PC-9 (cell line): ENCODE measurements at regions not wholly inside any gene's neighbourhood (a gene's known extent, or its start where the extent isn't known, plus 50 kb on each side); places are given as distances from the start of the nearest gene placed in this dataset.

Experiments used
- CTCF ChIP-seq: fragments of 200-600 bp; sonication (generic); conservative IDR thresholded peaks from 2 replicates; pipeline ENCODE4 v1.6.1; 2017; ENCODE audit warnings: mixed run types, antibody characterized with exemption, mild to moderate bottlenecking, moderate library complexity
- EZH2 ChIP-seq: fragments of 200-600 bp; sonication (generic); IDR thresholded peaks from 2 replicates; pipeline ENCODE4 v1.8.0; 2017; ENCODE audit warnings: antibody characterized with exemption, low read depth

DNA sequence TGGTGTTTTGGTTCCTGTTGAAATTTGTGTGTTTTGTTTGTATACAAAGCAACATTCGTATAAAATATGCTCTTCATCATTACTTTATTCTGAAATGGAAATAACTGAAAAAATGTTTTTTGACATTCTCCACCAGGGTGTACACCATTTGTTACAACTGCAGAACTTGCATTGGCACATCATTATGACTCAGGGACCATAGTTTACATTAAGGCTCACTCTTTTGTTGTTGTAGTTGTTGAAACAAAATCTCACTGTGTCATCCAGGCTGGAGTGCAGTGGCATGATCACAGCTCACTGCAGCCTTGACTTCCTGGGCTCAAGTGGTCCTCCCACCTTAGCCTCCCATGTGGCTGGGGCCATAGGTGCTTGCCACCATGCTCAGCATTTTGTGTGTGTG is 676.6 kb downstream of the TDRD15 start:
- TF ChIP-seq EZH2 (no peak), CTCF (no peak)
